ENCODE measurements at regions not wholly inside any gene's neighbourhood (a gene's known extent, or its start where the extent isn't known, plus 50 kb on each side); places are given as distances from the start of the nearest gene placed in this dataset.
A peak's percentile ranks its signal among the peaks of the same experiment; 100 is the strongest.

DNA sequence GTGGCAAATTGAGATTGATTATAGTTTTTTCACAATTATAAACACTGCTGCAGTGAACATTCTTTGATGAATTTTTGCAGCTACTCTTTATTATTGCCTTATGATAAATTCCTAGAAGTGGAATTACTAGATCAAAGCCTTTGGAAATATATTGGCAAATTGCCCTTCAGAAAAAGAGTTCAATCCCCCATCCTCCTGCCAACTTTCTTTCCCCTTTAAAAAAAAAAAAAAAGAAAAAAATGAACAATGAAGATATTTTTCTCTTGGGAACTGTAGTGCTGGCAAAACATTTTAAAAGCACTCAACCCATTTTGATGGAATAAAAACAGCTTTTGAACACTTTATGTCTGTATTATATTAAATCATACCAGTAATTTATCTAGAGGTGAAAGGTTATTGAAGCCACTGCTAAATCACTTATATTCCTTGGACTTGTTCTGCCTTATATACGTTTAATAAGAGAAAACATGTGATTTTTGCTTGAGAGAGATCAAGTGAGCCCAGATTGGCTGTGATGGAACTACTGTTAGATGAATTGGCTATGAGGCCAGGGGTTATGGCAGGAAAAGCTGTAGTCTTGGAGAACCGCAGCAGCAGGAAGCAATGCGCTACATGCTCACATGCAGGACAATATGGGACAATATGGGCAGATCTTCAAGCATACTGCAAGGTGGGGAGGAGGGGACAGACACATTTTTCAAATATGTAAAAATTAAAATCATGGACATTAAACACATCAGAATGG, 212.8 kb upstream of the C2CD4B start:
- no peak for DNase-seq

DNA sequence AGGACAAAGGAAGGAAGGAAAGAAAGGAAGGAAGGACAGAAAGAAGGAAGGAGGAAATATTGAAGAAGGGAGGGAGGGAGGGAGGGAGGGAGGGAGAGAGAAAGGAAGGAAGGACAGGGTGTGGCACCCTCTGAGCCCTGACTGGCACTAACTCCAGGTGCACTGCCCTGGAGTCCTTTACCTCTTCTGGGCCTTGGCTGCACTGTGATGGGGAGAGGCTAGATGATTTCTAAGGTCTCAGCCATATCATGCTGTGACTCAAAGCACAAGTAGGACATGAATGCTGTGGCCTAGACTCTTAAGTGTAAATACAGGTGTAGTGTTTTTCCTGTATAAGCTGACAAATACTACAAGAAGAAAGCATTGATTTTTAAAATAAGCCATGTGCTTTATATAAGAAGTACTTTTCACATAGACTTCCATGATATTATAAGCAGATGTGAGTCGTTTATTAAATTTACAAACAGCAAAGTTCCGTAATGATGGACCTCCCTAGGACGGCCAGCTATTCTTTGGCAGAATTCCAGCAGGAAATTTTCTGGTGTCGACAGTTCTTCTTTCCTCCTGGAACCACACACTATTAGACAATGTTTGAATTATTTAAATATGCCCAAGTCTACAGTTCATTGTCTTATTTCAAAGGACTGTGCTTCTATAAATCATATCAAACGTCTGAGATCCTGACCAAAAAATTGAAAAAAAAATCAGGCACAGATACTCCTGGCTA, 213.8 kb upstream of the C2CD4B start:
- DNase-seq, result no peak

DNA sequence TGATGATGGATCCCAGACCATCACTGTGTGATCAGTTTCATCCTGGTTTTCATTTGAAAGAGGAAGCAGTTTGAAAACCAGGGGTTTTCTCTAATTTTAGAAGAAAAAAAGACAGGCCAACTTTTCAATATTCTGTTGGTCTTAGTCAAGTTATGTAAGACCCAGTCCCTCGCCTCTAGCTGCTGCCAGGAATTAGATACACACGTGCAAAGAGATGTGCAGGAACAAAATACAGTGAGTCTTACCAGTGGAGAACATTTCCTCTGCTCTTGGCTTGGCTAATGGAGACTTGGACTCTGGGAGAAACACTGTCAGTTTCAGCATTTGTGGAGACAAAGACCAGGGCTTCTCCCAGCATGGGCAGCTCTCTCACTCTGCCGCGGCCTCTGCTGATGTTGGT, 214.9 kb upstream of the C2CD4B start:
- DNase-seq, result no peak

DNA sequence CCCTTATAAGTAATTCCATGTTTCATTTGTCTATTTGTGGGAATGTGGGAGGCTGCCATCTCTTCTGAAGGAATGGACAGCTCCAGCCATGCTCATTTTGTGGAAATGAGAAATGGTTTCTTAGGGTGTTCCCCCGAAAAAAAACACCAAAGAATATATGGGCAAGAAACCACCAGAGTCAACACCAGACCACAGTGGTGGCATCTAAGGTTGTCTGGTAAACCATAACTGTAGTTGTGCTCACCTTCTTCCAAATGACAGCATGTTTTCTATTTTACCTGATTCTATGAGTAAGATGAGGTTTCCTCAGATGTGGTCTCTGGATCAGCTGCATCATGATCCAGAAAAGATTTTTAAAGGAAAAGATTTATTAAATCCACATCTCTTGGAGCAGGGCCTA, 217.0 kb upstream of the C2CD4B start:
- no peak for DNase-seq

DNA sequence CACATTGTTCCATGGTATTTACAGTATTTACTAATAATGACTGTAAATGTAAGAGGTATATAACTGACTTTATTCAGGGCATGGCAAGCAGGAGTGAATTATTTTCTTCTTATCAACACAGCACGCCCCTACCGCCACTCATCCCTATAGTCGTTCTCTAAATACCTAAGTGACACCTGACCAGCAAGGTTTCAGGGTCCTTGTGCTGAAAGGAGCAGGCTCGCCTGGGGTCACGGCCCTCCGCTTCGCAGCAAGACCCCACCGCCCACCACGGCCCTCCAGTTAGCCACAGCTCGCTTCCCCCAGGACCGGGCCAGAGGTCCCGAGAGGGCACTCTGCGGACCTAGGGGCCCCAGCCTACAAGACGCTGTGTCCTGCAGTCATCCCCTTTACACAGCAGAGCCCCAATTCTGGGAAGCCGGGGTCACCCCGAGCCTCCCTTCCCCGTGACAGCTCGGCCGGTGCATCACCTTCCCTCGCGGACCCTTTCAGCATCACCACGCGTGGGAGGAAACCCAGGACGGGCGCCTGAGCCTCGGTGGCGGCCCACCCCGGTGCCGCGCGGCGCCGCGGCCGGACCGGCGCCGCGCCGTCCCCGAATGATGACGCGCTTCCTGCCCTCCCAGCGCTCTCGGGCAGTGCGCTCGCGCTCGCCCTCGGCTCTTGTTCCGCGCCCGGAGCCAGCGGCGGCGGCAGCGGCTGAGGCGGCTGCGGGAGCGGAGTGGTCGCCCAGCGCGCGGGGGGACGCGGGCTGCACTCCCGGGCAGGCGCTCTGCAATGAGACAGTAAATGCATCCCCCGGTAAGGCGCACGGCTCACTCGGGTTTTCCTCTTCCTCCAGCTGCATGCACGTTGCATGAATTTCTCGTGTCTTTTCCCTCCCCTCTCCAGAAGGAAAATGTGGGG, 225.1 kb upstream of the C2CD4B start, which contains the start of gene TLN2:
Gene TLN2, plus strand, starts transcription at position 666 of the 906 bp plus-strand sequence.
- peak; percentile 59 for DNase-seq

DNA sequence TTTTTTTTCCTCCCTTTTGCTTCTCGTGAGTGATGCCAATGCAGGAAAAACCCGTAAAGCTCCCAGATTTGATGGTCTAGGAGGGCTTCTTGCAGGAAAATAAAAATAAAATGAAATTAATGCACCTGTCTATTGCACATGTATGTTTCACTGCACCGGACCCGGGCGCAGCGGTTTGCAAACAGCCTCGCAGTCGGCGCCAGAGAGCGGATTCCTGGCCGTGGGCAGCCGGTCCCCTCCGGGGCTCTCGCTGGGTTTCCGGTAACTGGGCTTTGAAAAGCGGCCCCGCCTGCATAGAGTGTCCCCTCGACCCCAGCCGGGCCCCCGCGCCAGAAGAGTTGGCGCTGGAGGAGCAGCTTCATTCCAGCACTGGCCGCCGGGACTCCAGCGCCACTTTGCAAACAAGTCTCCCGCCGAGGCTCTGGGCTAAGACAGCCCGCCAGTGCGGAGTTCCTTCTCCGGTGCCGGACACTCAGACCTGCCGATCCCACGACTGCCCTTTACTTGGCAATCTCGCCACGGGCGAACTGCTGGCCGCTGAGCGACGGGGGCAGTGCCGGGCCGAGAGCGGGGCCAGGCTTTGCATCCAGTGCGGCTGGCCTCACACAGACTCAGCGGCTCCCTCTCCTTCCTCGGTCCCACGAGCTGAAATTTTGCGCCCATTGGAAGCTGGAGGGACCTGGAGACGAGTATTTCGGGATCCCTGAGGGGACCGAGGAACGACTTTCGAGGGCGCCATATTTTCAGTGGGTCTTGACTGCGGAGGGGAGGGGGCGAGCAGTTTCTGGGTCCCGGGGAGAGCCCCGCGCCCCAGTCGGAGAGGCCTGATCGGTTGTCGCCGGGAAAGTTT, 225.9 kb upstream of the C2CD4B start:
- DNase-seq, result peak; percentile 14

DNA sequence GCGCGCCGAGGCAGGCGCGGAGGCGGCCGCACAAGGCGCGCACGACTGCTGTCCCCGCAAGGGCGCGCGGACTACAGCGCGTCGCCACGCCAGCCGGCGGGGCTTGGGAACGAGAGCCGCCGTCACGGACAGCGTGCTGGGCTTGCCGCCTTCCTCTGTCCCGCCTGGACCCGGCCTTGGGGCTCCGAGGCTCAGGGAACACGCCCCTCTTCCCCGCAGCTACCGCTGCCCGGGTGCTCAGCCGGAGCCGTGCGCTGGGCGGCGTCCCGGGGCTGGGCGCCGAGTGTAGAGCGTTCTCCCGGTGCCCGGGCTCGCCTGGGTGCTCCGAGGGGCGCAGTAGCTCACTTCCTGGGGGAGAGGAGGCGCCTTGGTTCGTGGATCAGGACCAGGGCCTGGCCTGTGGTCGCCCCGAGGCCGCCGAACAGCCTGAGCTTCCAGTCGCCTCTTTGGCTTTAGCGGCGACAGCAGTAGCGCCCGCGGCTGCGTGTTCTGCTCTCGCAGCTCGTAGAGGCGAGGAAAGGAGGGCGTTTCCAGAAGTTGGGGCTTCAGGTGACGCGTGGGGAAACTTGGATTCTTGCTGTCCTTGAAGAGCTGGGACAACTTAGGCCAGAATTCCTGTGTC, 226.7 kb upstream of the C2CD4B start:
- peak; percentile 21 for DNase-seq

DNA sequence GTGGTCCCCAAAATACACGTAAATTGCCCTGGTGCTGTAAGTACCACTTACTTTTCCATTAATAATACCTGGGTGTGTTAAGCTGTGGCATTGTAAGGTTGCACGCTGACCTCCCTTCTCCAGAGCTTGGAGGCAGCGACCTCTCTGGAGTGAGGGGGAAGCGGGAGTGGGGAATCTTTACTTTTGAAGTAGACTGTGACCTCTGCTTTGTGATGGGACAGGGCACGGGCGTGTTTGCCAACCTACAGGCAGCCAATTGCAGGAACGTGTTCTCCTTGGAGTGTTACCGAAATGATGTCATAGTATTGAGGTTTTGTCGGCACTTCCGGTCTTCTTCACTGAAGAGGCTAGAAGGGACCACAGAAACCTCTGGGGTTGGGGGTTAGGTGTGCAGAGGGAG, 227.3 kb upstream of the C2CD4B start:
- DNase-seq, result peak; percentile 3

DNA sequence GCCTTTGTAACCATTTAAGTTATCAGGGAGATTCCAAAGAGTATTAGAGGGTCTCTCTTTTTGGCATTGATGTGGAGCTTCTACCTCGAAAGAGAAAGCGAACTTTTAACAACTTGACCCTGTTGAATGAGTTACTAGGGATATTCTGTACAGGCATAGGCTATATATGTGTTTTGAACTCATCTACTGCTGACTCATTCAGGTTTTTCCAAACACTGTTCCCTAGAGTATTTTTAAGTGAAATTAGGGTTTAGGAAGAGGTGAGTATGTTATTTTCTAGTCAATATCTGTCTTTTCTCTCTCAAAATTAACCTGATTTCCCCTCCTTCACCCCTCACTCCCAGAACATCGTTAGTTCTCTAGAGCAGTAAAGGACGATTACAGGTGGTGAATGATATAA, 228.1 kb upstream of the C2CD4B start:
- no peak for DNase-seq

DNA sequence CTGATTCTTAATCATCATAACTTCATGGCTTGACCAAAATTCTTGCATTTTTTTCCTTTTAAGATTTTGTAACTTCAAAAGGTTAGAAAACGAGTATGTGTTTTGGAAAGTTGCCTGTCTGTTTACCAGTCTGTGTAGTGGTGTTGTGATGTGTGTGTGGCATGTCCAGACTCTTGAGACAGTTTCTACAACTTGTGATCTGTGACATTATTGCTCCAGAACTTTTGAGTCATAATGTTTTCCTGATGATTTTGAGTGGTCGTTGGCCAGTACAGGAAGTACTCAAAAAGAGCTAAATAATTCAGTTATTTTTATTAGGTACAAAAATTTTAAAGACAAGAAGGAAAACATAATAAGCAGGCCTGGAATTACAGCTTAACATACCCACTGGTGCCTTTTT, 229.0 kb upstream of the C2CD4B start:
- no peak for DNase-seq

DNA sequence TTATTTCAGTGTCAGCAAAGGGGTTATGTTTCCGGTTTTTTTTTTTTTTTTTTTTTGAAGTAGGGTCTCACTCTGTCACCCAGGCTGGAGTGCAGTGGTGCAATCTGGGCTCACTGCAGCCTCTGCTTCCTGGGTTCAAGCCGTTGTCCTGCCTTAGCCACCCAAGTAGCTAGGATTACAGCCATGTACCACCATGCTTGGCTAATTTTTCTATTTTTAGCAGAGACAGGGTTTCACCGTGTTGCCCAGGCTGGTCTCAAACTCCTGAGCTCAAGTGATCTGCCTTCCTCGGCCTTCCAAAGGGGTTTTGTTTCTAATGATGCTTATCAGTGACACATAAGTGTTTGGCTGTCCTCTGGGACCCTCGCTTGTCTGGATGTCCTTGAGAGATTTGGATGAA, 235.7 kb upstream of the C2CD4B start:
- DNase-seq, result no peak

DNA sequence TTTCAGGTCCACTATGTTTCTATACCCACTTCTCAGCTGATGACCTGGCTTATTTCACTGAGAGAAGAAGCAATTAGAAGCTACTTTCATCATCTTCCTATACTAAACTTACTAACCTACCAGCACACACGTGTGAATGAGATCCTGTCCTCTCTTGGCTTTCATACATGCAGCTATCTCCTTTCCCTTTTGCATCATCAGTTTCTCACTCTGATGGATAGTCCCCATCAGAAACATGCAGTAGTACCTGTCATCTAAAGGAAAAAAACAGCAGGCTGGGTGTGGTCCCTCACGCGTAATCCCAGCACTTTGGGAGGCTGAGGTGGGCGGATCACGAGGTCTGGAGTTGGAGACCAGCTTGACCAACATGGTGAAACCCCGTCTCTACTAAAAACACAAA, 237.6 kb upstream of the C2CD4B start:
- DNase-seq, result no peak

DNA sequence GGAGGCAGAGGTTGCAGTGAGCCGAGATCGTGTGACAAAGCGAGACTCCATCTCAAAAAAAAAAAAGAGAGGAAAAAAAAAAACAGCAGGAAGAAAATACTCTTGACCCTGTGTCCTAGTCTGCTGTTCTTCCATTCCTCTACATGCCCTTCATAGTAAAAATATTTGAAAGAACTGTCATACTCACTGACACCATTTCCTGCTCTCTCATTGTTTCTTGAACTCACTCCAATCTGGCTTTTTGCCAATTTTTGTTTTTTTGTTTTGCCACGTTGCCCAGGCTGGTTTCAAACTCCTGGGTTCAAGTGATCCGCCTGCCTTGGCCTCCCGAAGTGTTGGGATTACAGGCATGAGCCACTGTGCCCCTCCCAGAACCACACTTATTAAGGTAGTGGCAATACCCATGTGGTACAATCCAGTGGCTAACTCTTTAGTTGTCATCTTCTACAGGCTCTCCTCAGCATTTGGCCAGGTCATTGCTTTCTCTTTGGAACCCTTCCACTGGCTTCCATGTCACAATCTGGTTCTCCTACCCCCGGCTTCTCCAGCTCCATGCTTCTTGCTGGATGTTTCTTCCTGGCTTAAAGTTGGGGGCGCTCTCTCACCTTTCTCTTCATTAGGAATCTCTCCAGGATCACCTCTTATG, 238.2 kb upstream of the C2CD4B start:
- no peak for DNase-seq

DNA sequence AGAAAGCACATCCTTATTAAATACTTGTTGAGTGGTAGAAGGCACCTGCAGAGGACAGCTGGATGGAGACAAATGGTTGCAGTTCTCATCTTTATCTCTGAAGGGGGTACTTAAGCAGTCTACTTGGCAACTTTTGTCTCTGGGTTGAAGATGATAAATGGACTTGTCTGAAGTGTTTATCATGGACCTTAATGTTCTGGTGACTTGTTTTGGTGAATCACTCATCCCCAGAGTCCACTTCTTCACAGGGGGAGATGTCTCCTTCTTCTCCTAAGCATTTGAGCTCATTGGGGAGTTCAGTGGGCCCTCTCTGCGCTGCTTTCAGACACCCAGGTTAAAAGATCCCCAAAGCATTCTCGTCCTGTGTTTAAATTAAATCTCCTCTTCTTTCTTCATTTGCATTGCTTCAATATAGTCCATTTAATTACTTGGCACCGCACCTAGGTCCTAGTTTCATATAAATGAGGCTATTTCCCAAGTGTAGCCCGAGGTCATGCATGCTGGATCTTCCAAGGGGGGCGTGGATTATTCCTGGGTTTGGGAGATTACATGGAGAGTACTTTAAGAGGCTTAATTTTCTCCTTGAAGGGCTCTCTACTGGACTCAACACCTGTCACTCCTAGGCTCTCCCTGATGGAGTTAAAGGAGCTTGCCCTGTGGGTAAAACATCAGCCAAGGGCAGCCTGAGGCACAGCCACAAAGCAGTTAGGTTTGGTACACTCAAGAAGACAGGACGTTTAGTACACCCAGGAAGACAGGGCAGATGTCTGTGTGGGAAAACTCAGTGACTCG, 239.3 kb upstream of the C2CD4B start:
- DNase-seq, result no peak

DNA sequence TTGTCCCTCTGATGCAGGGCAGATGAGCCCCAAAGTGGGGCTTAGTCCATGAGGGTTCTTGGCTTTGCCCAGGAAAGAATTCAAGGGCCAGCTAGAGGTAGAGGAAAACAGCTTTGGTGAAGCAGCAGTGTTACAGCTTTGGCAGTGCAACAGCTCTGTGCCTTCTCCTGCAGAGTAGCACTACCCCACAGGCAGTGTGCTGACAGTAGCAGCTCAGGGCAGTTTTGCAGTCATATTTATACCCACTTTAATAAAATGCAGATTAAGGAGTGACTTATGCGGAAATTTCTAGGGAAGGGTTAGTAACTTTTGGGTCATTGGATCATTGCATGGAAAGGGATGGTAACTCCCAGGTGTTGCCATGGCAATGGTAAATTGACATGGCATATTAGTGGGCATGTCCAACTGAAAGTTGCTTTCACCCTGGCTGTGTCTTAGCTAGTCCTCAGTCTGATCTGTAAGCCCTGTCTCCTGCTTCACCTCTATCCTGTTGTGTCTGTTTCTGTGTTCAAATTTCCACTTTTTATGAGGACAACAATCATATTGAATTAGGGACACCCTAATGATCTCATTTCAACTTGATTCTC, 241.3 kb upstream of the C2CD4B start:
- no peak for DNase-seq

DNA sequence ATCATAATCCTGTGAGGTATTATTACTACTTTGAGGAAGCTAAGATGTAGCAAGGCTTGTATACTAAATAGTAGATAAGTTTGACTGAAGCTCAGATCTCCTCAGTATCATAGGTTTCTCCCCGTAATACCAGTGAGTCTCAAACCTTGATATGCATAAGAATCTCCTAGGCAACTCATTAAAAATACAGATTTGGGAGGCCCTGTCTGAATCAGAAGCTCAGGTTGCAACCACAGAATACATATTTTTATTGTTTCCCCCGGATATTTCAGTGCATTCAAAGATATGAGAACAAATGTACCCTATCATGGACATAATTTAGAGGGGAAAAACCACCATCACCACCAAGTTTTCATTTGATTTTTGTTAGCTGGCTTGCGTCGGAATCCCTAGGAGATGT, 242.1 kb upstream of the C2CD4B start:
- no peak for DNase-seq

DNA sequence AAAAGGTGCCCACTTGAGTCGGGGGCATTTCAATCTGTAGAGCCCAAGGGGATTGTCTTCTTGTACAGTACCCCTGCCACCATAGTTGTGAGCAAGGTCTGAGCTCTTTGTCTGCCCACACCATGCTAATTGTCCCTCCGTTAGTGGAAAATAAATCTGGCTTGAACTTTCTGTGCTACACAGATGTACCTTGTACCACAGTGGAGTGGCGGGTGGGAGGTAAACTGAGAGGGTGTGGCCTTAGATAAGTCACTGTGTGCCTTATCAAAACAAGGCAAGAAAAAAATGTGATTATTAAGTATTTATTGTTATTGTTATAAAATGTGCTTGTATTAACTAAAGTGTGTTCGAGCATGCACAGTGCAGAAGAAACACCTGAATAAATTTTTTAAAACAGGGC, 242.9 kb upstream of the C2CD4B start:
- no peak for DNase-seq

DNA sequence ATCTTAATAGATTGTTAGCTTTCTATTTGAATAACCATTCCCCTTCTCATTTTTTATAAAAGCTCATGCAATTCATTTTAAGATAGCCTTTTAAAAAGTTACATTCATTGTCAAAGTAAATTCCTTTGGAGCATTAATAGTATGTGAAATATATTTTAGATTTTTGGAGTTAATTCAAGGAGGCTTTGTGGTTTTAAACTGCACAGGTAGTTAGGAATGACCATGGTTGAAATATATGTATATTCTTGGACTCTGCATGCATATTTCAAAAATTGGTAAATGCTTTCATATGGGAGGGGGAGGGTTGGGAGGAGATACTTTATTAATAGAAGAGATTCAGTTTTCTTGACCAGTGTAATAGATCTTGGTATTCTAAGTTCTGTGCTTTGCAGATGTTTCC, 244.4 kb upstream of the C2CD4B start:
- no peak for DNase-seq

DNA sequence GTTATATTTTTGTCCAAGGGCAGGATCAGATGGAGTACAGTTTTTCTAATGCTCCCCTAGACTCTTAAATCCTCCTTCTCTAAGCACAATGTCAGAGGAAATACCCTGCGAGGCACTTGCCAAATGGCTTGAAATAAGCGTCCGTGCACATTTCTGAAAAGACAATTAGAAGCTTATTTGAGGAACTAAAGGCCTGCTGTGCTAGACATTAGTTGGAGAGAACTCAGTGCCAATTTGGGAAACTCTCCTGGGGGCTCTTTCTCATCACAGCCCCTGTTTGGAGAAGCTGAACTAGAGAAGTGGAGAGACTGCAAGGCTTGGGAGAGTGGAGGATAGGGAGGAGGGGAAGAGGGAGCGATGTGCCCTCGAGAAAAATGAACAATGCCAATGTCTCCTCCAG, 247.6 kb upstream of the C2CD4B start:
- no peak for DNase-seq

DNA sequence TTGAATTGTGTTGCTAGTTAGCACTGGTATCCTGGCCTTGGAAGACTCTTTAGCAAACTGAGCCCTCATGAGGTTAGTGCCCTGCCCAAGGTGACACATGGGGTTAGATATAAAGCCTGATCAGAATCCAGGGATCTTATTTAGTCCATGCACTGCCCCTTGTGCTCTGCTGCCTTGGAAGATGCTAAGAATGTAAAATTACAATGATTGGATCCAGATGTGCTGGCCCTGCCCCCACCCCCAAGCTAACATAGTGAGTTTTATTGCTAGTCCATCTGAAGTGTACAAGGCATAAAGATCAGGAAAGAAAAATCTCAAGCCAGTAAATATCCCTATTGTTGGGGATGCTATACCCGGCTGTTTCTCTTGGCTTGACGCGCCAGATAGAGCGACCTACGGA, 248.1 kb upstream of the C2CD4B start:
- no peak for DNase-seq

Measured in stimulated activated CD4-positive, alpha-beta T cell treated with anti-CD3 and anti-CD28 coated beads, Interleukin-4, amount 100 ng/mL, for 24 hours (primary cell).